ENCODE measurements at regions not wholly inside any gene's neighbourhood (a gene's known extent, or its start where the extent isn't known, plus 50 kb on each side); places are given as distances from the start of the nearest gene placed in this dataset.

DNA sequence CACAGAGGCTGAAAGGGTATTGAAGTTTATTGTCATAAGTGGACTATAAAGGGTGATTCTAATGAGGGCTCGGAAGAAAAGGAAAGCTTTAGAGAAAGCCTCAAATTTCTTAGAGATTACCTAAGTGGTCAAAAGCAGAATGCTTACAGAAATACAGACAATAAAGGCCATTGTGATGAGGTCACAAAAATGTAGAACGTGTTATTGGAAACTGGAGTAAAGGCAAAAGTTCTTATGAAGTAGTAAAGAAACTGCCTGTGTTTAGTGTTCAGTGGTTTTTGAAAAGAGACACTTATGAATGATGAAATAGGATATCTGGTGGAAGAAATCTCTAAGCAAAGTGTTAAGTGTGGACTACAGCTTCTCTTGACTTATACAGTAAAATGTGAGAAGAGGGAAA lies 726.9 kb downstream of the DNAH5 start:
- TF ChIP-seq CTCF (IDR thresholded peaks at IDR 0.05) (no peak), NR2C2 (CRISPR knock-in tag; IDR thresholded peaks at IDR 0.05) (no peak), ZNF416 (CRISPR knock-in tag; IDR thresholded peaks at IDR 0.05) (no peak), FOXK1 (CRISPR knock-in tag; IDR thresholded peaks at IDR 0.05) (no peak), ETV6 (CRISPR knock-in tag; IDR thresholded peaks at IDR 0.05) (no peak), NR1H2 (CRISPR knock-in tag; IDR thresholded peaks at IDR 0.05) (no peak), ARID4B (CRISPR knock-in tag; IDR thresholded peaks at IDR 0.05; ENCODE audit: borderline replicate concordance) (no peak)
- TF ChIP-seq, protein P1, sequence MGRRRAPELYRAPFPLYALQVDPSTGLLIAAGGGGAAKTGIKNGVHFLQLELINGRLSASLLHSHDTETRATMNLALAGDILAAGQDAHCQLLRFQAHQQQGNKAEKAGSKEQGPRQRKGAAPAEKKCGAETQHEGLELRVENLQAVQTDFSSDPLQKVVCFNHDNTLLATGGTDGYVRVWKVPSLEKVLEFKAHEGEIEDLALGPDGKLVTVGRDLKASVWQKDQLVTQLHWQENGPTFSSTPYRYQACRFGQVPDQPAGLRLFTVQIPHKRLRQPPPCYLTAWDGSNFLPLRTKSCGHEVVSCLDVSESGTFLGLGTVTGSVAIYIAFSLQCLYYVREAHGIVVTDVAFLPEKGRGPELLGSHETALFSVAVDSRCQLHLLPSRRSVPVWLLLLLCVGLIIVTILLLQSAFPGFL (CRISPR knock-in tag; IDR thresholded peaks at IDR 0.05; ENCODE audit: borderline replicate concordance) = no peak
- TF ChIP-seq, protein P2, sequence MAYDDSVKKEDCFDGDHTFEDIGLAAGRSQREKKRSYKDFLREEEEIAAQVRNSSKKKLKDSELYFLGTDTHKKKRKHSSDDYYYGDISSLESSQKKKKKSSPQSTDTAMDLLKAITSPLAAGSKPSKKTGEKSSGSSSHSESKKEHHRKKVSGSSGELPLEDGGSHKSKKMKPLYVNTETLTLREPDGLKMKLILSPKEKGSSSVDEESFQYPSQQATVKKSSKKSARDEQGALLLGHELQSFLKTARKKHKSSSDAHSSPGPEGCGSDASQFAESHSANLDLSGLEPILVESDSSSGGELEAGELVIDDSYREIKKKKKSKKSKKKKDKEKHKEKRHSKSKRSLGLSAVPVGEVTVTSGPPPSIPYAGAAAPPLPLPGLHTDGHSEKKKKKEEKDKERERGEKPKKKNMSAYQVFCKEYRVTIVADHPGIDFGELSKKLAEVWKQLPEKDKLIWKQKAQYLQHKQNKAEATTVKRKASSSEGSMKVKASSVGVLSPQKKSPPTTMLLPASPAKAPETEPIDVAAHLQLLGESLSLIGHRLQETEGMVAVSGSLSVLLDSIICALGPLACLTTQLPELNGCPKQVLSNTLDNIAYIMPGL (CRISPR knock-in tag; IDR thresholded peaks at IDR 0.05) = no peak
- TF ChIP-seq, protein P3, sequence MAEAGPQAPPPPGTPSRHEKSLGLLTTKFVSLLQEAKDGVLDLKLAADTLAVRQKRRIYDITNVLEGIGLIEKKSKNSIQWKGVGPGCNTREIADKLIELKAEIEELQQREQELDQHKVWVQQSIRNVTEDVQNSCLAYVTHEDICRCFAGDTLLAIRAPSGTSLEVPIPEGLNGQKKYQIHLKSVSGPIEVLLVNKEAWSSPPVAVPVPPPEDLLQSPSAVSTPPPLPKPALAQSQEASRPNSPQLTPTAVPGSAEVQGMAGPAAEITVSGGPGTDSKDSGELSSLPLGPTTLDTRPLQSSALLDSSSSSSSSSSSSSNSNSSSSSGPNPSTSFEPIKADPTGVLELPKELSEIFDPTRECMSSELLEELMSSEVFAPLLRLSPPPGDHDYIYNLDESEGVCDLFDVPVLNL (CRISPR knock-in tag; IDR thresholded peaks at IDR 0.05; ENCODE audit: borderline replicate concordance, low read depth) = no peak
- TF ChIP-seq, protein P4, sequence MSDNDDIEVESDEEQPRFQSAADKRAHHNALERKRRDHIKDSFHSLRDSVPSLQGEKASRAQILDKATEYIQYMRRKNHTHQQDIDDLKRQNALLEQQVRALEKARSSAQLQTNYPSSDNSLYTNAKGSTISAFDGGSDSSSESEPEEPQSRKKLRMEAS (CRISPR knock-in tag; IDR thresholded peaks at IDR 0.05) = no peak

Measured in WTC11 (cell line).